PC-9 (cell line): ENCODE measurements at regions not wholly inside any gene's neighbourhood (a gene's known extent, or its start where the extent isn't known, plus 50 kb on each side); places are given as distances from the start of the nearest gene placed in this dataset.

Source experiments
- BruUV-seq: library from RNA; stranded (reverse); fragments of 400-500 nt; replicated peaks from 2 replicates; lab custom pipeline; 2021; lab: Mats Ljungman, UMichigan
- CTCF ChIA-PET: fragments of 300-600 bp; sonication (Branson Sonifier 250); formaldehyde crosslinking; loops from one replicate; lab custom pipeline; 2022; ENCODE audit warnings: antibody characterized with exemption; lab: Charles Lee
- POLR2A ChIA-PET: fragments of 300-600 bp; sonication (Branson Sonifier 250); formaldehyde crosslinking; loops from one replicate; lab custom pipeline; 2022; ENCODE audit warnings: antibody characterized with exemption; ENCODE audit not compliant: unreplicated experiment; lab: Charles Lee
- DNase-seq, 2 experiments: peaks; one replicate each; pipeline versions ENCODE4 v3.0.0 to v3.0.0-alpha.2; 2015 to 2022; ENCODE audit warnings: mixed read lengths in 1 of 2
- H2AFZ ChIP-seq: fragments of 200-600 bp; sonication (generic); 2 replicates; pipeline ENCODE4 v1.8.1; 2017; ENCODE audit warnings: antibody characterized with exemption
- H3F3A ChIP-seq: fragments of 200-600 bp; sonication (generic); 2 replicates; pipeline ENCODE4 v1.8.1; 2017; ENCODE audit warnings: antibody characterized with exemption, mild to moderate bottlenecking, low read depth; ENCODE audit not compliant: insufficient read depth
- H3K27ac ChIP-seq: fragments of 200-600 bp; sonication (generic); 2 replicates; pipeline ENCODE4 v1.6.1; 2016; ENCODE audit warnings: mixed run types
- H3K27me3 ChIP-seq: fragments of 200-600 bp; sonication (generic); 2 replicates; pipeline ENCODE4 v1.6.1; 2016; ENCODE audit warnings: low read depth, mixed run types; ENCODE audit not compliant: insufficient read depth
- H3K36me3 ChIP-seq: fragments of 200-600 bp; sonication (generic); 2 replicates; pipeline ENCODE4 v1.6.1; 2016; ENCODE audit warnings: low read depth, mixed run types
- H3K4me1 ChIP-seq: fragments of 200-600 bp; sonication (generic); replicated peaks from 2 replicates; pipeline ENCODE4 v1.6.1; 2016; ENCODE audit warnings: mixed run types; ENCODE audit not compliant: insufficient read depth
- H3K4me2 ChIP-seq: fragments of 200-600 bp; sonication (generic); 2 replicates; pipeline ENCODE4 v1.6.1; 2017; ENCODE audit warnings: mixed run types
- H3K4me3 ChIP-seq: fragments of 200-600 bp; sonication (generic); 2 replicates; pipeline ENCODE4 v1.6.1; 2016; ENCODE audit warnings: mixed run types
- H3K79me2 ChIP-seq: fragments of 200-600 bp; sonication (generic); 2 replicates; pipeline ENCODE4 v1.6.1; 2017; ENCODE audit warnings: low read depth, mixed run types
- H3K9me2 ChIP-seq: fragments of 200-600 bp; sonication (generic); 2 replicates; pipeline ENCODE4 v1.8.1; 2017; ENCODE audit warnings: mild to moderate bottlenecking; ENCODE audit not compliant: insufficient read depth
- H3K9me3 ChIP-seq: fragments of 200-600 bp; sonication (generic); 2 replicates; pipeline ENCODE4 v1.8.1; 2016; ENCODE audit warnings: low read depth; ENCODE audit not compliant: insufficient read depth
- H4K20me1 ChIP-seq: fragments of 200-600 bp; sonication (generic); 2 replicates; pipeline ENCODE4 v1.8.1; 2017; ENCODE audit not compliant: insufficient read depth
- EZH2 ChIP-seq: fragments of 200-600 bp; sonication (generic); IDR thresholded peaks from 2 replicates; pipeline ENCODE4 v1.8.0; 2017; ENCODE audit warnings: antibody characterized with exemption, low read depth
- intact Hi-C: fragments of 100-400 bp; cut with micrococcal nuclease; formaldehyde crosslinking; loops from one replicate; pipeline ENCODE4 v1.10.0; 2022; ENCODE audit not compliant: unreplicated experiment
- TF ChIP-seq, protein P1 (sequence below): fragments of 200-600 bp; sonication (generic); conservative IDR thresholded peaks from 2 replicates; pipeline ENCODE4 v1.6.1; 2017; ENCODE audit warnings: mixed run types, antibody characterized with exemption, mild to moderate bottlenecking, moderate library complexity

DNA sequence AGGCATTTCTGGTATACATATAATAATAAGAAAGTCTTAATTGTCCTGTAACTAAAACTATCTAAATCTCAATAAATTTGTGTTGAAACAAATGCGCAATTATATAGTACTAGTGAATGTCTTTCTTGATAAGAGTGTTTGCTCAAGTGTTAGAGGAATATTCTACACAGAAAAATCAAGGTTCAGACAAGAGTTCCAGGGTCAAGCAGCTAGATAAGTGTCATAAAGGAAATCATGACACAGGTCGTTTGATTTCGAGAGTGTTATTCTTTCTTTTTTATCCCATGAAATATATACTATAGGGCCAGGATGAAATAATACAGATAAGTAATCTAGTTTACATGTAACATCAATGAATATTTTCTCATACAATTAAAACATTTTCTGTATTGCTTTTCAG, 366.1 kb downstream of the UTRN start:
- ChIA-PET POLR2A (no interaction called here), CTCF (no interaction called here)
- Histone ChIP-seq H2AFZ (no peak overlapping the region), H4K20me1 (no peaks in the 10 kb centered on the region), H3K79me2 (no peaks in the 10 kb centered on the region), H3K9me2 (no peaks in the 10 kb centered on the region), H3K27ac (no peak overlapping the region), H3K36me3 (no peaks in the 10 kb centered on the region), H3K4me2 (no peak overlapping the region), H3K4me1 (no peaks in the 10 kb centered on the region), H3F3A (no peaks in the 10 kb centered on the region), H3K9me3 (peaks cover 3% of the 10 kb centered on the region; the same call in 1 of the 2 replicates), H3K27me3 (no peaks in the 10 kb centered on the region), H3K4me3 (no peak overlapping the region)
- intact Hi-C loops, result no loop called here
- no TSS peak for BruUV-seq
- TF ChIP-seq EZH2, result no peak
- TF ChIP-seq, protein P1, sequence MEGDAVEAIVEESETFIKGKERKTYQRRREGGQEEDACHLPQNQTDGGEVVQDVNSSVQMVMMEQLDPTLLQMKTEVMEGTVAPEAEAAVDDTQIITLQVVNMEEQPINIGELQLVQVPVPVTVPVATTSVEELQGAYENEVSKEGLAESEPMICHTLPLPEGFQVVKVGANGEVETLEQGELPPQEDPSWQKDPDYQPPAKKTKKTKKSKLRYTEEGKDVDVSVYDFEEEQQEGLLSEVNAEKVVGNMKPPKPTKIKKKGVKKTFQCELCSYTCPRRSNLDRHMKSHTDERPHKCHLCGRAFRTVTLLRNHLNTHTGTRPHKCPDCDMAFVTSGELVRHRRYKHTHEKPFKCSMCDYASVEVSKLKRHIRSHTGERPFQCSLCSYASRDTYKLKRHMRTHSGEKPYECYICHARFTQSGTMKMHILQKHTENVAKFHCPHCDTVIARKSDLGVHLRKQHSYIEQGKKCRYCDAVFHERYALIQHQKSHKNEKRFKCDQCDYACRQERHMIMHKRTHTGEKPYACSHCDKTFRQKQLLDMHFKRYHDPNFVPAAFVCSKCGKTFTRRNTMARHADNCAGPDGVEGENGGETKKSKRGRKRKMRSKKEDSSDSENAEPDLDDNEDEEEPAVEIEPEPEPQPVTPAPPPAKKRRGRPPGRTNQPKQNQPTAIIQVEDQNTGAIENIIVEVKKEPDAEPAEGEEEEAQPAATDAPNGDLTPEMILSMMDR, result no peak
- DNase-seq, result no peak

DNA sequence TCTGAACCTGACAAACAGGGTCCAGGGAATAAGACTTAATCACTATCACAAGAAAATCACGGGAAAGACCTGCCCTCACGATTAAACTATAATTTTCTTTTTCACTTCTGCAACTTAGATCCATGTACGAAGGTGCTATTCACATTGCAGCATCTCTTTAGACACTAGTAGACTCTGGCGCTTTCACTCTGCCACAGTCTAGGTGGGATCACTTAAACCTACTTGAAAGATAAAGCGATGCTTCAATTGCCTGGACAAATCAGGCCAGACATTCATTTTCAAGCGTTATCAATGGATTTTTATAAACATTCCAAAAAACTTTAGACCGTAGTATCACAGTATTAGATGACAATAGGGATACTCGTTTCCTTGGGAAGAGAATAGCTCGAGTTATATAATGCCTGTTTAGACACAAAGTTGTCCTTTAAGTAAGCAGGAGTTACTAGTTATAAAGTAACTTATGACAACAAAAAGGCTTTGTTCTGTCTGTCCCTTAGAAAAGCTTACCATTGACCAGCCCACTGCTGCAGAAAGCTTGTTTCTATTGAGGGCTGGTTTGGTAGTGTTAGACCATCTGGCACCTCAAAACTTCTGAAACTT, 367.3 kb downstream of the UTRN start:
- Histone ChIP-seq H2AFZ (no peak overlapping the region), H3K9me3 (peaks cover 3% of the 10 kb centered on the region; the same call in 1 of the 2 replicates), H3K36me3 (no peaks in the 10 kb centered on the region), H3K27me3 (no peaks in the 10 kb centered on the region), H3K79me2 (no peaks in the 10 kb centered on the region), H3K27ac (no peak overlapping the region), H4K20me1 (no peaks in the 10 kb centered on the region), H3K4me3 (no peak overlapping the region), H3K9me2 (no peaks in the 10 kb centered on the region), H3K4me2 (no peak overlapping the region), H3K4me1 (no peaks in the 10 kb centered on the region), H3F3A (no peaks in the 10 kb centered on the region)
- TF ChIP-seq EZH2, result no peak
- TF ChIP-seq, protein P1, result no peak
- BruUV-seq, result no TSS peak
- ChIA-PET POLR2A (no interaction called here), CTCF (no interaction called here)
- DNase-seq, result no peak
- intact Hi-C loops, result no loop called here

DNA sequence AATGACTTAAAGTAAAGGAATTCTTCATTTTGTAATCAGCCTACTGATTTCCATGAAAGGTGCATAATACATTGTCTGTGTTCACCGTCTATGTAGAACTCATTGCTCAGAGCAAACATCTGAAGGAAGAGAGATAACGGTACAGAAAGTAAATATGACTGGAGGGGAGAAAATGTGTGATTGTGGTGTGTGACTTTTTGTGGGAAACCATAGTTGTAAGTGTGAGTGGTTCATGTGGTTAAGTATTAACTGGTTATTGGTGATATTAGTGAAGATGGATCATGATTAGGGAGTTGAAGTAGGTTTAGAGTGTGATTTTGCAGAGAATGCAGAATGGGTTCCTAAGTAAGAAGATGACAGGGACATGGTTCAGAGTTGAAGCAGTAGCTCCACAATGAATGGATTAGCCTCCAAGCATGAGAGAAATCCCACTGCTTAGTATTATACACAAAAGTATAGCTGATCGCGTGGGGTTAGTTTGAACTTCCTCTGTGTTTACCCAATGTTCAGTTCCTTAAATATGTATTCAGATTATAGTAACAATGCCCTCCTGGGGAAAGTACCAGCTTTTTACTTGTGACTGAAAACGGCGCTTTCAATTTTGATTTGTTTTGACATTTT, 368.9 kb downstream of the UTRN start:
- no peak overlapping the region for H3K27ac ChIP-seq

More for the DNA sequence above, 368.9 kb downstream of the UTRN start:
- H3K4me2 ChIP-seq, result no peak overlapping the region
- H3F3A ChIP-seq, result no peaks in the 10 kb centered on the region
- ChIA-PET POLR2A (no interaction called here), CTCF (no interaction called here)
- no peak overlapping the region for H2AFZ ChIP-seq
- no TSS peak for BruUV-seq
- no peak overlapping the region for H3K4me3 ChIP-seq
- H3K36me3 ChIP-seq, result no peaks in the 10 kb centered on the region
- TF ChIP-seq, protein P1, result no peak
- TF ChIP-seq EZH2, result no peak
- DNase-seq, result no peak
- no peaks in the 10 kb centered on the region for H4K20me1 ChIP-seq
- no peaks in the 10 kb centered on the region for H3K4me1 ChIP-seq
- peaks cover 3% of the 10 kb centered on the region; the same call in 1 of the 2 replicates for H3K9me3 ChIP-seq
- intact Hi-C loops, result no loop called here
- H3K79me2 ChIP-seq, result no peaks in the 10 kb centered on the region
- H3K9me2 ChIP-seq, result no peaks in the 10 kb centered on the region
- no peaks in the 10 kb centered on the region for H3K27me3 ChIP-seq
